ENCODE measurements at regions not wholly inside any gene's neighbourhood (a gene's known extent, or its start where the extent isn't known, plus 50 kb on each side); places are given as distances from the start of the nearest gene placed in this dataset.

DNA sequence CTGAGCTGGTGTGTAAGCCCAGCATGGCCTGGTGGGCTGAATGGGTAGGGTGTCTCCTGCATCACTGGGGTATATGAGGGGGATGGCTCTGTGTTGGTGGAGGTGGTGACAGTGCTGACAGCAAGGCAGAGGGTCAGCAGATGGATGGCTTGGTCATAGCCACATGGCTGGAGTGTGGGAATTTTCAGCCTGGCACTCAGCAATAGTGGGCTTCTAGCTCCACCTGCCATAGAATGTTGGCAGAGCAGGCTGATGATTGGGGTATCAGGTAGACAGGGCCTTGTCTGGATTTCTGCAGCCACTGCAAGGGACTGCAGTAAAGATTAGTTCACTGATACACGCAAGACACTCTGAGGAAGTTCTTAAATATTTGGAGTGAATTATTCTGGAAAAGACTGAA, 137.5 kb upstream of the BACH2 start:
- DNase-seq: no peak

DNA sequence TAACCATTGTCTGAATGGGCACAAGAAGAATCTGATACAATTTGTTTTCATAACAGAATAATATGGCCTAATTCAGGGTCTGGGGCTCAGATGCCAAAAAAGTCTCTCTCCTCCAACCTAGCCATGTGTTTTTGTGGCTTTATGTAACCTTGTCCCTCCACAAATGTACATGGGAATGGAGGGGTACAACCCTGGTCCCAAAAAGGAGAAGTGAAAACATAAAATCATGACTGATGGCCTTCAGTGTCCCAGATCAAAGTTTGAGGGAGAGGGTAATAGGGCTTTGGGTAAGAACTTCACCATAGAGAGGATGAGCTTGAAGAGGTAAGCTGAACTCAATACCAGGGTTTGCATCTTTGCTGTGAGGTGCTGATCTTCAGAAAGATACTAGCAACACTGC, 136.3 kb upstream of the BACH2 start:
- no peak for DNase-seq

DNA sequence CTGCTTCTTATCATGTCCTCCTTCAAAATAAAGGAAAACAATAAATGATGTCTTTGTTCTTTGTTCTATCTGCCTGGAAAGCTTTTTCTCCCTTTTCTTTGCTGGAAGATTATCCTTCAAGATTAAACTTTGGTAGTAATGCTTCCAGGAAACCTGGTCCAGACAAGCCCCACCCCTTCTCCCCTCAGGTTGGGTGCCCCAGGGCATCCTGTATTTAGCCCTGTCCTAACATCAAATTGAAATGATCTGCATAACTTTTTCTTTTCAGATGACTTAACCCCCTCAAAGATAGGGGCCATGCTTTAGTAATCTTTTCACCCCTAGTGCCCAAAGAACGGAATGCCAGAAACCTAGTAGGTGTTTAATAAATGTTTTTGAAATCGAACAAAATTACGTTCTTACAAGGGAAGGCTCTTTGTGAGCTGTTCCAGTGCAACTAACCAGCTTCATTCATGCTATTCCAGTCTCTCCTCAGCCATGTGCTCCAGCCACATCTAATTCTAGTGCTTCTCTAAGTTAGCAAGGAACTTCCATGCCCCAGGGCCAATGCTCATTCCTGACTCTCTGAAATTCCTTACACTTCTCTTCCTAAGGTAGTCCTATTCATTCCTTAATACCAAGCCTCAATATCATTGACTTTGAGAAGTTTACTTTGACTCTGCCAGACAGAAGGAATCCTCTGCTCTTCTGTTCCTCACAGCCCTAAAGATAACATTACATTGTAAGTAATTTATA, 135.6 kb upstream of the BACH2 start:
- no peak for DNase-seq

DNA sequence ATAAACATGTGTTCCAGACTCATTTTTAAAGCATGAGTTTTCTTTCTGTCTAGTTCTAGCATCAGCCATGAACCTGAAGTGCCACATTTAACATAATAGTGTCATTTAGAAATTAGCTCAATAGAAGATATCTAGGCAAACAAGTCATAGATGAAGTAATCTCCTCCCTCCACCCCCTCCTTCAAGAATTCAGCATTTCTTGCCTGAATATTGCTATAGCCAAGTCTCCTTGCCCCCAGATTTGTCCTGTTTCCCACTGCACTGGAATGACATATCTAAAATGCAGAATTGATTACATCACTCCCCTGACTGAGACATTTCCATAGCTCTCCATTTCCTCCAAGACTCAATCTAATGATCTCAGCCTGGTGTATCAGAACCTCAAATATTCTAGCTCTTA, 134.9 kb upstream of the BACH2 start:
- no peak for DNase-seq

DNA sequence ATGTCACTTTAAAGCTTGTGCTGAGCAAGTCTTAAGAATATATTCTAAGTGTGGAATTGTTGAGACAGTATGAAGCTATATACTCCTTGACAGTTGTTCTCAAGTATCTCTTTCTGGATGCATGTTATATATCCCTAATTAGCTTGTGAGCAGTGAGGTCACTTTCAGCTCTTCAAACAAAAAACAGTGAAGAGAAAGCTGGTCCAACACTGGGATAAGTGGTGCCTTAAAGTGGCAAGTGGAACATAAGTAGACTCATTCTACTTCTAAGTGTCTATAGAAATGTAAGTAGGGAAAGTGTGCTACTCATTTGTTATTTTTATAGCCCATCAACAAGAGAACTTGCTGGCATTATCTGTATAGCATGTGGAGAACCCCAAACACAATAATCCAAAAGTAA, 133.1 kb upstream of the BACH2 start:
- DNase-seq: no peak

DNA sequence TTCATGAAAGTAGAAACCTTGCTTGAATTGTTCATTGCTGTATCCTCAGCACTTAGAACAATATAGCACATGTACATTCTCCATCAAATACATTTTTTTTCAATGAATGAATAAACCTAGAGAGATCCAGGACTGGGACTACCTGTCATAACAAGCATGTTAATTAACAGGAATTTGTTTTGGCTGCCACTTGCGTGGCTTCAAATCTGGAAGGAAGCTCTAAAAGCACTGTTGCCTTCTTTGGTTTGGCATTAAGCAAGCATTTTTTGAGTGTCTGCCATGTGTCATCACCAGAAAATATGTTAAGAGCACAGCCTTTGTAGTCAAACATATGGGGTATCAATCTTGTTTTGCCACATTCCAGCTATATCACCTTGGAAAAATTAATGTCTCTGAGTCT, 131.9 kb upstream of the BACH2 start:
- DNase-seq: no peak

DNA sequence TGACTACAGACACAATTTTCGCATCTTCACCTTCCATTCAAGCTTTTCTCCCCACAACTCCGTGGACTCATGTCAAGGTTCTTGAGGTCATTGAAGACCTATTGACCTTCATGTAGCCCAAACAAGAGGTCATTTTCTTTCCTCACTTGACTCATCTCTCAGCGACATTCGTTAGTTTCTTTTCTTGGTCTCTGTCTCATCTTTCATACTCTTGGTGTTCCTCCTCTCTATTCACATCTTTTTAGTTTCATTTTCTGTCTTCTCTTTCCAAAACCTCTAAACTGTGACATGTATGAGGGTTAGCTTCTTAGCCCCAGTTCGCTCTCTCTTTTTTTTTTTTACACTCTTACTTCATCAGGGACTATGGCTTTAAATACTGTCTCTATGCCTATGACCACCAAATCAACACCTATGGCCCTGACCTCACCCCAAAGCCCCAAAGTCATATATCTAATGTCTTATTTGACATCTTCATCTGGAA, 128.6 kb upstream of the BACH2 start:
- no peak for DNase-seq

DNA sequence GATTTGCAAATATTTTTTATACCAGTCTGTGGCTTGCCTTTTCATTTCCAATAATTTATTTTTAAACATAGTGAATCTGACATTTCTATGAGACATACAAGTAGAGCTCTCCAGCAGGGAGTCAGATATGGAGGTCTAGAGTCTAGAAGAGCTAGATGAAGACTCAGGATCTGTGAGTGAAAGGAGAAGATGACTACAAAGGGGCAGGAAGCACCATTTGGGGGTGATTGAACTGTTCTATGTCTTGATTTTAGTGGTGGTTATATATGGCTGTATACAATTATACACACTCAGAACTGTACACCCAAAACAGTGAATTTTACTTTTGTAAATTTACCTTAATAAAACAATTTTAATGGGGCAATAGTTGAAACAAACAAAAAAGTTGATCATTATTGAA, 127.9 kb upstream of the BACH2 start:
- DNase-seq: no peak

DNA sequence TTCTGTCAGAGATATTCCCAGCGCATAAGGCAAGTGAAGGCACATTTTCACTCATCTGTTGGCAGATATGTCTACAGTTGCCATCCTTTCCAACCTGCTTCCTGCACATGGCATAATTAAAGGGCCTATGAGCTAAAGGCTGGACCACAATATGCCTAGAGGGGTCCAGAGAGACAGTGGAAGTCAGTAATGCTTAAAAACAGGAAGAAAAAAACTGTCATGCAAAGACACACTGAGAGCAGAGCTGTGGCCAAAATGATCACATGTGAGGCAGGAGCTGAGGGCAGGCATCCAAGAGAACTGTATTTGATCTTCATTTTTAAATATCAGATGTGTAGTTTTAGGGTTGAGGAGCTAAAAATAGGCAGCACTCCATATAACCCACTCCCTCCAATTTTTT, 125.0 kb upstream of the BACH2 start:
- DNase-seq: no peak

DNA sequence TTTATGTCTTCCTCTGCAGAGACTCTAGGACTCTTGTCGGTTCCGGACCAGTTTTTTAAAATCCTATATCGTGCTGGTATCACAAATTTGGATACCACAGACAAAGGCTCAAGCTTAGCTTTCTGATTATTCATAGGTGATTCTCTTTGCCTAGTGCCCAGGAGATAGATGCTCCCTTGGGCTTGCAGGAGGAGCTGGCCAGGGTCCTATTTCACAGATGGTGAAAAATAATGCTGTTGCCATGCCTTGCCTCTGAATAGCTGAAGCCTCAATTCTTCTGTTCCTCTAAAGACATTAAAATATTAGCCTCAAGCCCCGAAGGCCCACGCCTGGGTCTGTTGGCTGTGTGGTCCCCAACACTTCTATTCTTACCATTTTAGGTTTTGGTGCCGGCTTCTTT, 123.9 kb upstream of the BACH2 start:
- no peak for DNase-seq

DNA sequence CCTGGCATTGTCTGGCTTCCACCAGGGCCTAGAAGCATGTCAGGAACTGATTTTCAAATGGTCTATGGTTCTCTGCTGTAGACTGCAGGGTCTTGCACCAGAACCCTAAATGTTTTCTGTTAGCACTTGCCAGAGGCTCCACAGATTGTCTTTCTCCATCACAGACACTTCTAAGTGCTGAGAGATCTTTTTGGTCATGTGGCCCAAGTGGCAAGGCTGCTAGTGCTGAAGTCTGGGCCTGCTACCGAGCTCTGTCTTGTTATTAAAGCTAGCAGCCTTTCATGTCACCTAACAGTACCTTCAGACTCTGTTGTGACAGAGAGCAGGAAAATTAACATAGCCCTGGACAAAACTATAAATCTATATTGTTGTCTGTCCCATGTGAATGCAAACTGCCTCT, 120.7 kb upstream of the BACH2 start:
- no peak for DNase-seq

DNA sequence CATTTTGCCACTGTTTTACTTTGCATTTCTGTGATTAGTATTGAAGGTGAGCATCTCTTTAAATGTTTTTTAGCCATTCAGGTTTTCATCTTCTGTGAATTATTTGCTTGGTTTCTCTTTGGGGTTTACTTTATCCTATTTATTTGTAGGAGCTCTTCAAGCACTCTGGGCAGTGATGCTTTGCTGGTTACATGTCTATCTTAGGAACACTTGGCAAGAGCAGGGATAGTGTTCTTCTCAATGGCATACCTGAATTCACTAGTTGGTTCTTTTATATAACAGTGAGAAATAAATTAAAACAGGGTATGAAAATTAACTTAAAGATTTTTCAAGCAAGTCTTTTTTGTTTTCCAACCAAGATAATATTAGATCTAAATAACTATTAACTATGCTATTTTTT, 119.7 kb upstream of the BACH2 start:
- no peak for DNase-seq

DNA sequence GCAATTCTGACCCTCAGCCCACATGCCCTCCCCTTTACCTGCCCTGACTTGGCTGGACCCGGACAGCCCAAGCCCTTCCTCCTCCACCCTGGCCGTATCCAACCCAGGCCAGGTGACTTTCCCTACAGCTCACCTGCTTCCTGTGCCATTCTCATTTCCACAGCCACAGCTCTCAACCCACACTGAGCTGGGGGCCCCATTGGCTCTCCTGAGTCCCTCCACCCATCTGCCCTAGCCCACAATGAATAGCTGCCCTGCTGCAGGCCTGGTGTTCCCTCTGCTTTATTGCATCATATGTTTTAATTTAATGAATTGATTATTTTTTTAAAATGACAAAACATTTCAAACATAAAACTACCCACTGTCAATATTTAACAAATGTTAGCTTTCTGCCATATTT, 118.5 kb upstream of the BACH2 start:
- DNase-seq: no peak

DNA sequence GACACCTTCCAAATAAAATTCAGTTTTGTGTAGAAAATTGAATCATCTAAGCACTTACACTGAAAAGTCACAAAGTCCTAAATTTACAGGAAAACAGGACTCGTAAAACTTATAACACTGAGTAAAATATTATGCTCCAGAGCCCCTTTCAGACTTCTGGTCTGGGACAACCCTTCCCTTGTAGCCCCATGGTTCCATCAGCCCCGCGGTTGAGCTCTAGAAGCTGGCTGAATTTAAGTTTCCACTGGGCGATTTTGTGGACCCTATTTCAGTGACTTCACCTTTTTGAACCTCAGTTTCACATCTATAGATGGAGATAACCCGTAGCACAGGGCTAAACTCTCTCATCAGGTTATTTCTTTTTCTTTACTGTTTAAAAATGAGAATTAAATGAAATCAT, 117.7 kb upstream of the BACH2 start:
- DNase-seq: no peak

DNA sequence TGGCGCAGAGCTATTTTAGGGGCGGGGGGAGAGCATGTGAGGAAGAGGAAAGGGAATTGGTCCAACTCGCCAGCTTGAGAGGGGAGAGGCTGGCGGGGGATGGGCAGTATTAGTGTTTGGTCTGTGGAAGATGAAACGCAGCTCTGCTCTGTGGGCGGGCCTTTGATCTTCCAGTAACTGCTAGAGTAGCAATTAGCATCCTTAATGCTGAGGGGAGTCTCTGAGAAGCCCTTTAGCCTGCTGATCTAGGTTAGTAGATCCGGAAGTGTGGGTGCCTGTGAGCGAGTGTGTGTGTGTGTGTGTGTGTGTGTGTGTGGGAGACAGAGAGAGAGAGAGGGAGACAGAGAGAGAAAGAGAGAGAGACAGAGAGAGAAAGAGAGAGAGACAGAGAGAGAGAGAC, 117.2 kb upstream of the BACH2 start:
- DNase-seq: peak; percentile 90

DNA sequence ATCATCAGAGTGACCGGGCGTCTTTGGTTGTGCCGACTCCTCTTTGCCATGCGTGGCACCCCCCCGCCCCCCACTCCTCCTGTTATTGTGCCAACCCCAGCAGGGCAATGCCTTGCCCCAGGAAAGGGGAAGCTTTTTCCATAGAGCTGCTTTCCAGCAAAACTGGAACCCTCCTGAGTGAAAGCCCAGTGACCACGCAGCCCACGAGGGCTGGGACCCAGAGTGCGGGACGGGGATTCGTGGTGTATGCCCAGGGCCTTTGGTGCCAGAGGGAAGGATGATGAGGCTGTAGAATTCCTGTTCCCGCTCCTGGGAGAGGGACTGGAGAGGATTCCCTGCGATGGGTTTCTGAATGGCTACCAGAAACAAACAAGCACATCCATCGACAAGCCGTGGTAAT, 116.8 kb upstream of the BACH2 start:
- DNase-seq: no peak

DNA sequence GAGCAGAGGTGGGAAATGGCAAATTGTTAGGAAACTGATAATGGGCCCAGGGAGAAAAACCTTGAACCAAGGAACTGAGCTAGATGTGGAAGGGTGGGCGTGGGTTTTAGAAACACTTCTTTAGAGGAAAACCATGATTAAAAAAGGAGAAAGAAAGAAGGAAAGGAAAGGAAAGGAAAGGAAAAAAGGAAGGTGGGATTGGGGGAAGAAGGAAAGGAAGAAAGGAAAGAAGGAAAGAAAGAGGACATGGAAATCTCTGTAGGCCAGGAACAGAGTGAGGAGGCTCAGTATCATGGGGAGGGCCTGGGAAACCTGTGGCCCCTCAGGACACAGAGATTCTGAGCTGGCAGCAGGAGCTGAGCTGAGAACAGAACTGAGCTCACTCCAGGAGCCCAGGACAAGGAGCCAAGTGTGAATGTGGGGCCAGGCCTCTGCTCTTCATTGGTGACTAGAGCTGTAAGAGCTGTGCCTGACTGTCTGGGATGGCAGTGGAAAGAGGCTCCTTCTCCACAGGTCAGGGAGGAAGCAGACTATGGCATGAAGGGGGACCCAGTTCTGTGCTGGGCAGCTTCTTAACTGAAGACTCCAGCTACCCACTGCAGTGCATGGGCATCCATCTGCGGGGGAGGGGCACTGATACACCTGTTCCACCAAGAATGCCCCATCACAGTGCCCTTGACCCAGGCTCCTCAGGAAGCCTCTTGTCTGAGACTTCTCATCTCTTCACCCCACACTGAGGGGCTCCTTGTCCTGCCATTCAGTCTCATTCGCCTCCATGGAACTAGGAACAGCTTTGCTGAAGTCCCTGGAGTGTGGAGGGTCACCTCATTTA, 116.1 kb upstream of the BACH2 start:
- no peak for DNase-seq

DNA sequence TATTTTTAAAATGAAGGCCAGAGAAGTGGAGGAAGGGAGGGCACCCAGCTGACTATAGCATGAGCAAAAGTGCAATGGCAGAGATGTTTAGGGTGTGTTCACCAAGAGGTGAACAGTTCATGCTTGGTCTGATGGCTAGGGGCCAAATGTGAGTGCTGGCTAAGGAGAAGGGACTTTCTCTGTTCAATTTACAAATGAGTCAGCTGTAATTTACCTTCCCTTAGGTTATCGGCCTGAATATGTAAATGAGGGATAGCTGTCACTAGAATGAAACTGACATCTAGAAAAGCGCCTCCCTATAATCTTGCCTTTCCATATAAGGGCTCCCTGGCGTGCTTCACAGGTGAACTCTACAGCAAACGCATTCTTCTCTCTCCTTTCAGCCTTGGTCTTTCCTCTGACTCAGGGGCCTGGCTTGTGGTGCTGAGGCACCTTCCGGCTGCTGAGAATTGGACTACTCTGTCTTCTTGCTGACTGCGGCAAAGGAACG, 114.7 kb upstream of the BACH2 start:
- peak; percentile 84 for DNase-seq

DNA sequence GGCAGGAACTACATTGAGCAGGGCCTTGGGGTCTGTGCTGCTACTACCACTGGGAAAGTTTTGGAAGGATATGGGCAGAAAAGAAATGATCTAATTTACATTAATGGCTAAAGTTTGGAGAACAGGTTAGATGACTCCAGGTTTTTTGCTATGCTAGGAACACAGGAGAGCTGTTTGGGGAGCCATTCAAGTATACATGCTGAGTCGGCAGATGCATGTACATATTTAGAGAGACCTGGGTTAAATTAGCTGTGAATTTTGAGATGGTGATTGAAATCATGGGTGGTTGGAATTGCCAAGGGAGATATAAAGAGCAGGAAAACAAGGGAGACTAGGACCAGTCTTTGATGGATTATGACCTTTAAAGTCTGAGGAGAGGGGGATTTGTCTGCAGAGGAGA, 113.1 kb upstream of the BACH2 start:
- DNase-seq: no peak

DNA sequence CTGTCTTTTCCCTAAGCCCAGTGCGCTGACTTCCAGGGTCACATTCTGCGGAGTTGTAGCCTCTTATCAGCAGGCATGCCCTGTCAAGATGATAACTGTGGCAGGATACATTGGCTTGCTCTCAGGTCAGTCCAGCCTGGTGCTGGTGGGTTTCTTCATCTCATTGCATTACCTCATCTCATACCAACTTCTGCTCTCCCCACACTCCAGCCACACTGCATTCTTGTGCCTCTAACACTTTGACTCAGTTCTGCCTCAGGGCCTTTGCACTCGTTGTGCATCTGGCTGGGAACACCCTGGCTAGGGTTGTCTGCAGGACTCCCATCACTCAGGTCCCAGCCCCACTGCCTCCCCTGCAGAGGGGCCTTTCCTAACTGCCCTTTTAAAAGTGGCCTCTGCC, 110.3 kb upstream of the BACH2 start:
- DNase-seq: no peak

DNA sequence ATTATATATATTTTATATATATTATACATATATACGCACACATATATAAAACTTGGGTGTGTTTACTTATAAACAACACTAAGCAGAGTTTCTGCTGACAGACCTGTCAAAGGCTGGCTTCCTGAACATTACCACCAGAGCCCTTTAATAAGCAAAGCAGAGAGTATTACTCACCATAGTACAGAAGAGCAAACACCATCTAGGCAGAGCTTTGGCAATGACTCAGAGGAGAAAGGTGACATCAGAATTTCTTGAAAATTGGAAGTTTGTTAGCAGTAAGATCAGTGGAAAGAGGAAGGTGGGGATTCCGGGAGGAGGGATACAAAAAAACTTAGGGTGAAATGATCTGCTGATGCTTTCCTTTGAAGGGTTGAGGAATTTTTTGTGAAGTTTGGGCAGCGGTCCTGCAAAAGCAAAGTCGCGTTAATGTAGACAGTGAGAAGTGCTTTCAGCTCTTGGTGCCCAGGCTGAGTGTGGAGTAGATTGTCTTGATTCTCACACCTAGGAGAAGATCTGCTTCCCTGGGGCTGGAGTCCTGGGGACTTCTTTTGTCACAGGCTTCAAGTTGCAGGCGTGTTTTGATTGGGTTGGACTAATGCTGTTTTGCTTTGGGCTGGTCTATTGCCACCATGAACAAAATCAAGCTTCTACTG, 109.6 kb upstream of the BACH2 start:
- peak; percentile 36 for DNase-seq

DNA sequence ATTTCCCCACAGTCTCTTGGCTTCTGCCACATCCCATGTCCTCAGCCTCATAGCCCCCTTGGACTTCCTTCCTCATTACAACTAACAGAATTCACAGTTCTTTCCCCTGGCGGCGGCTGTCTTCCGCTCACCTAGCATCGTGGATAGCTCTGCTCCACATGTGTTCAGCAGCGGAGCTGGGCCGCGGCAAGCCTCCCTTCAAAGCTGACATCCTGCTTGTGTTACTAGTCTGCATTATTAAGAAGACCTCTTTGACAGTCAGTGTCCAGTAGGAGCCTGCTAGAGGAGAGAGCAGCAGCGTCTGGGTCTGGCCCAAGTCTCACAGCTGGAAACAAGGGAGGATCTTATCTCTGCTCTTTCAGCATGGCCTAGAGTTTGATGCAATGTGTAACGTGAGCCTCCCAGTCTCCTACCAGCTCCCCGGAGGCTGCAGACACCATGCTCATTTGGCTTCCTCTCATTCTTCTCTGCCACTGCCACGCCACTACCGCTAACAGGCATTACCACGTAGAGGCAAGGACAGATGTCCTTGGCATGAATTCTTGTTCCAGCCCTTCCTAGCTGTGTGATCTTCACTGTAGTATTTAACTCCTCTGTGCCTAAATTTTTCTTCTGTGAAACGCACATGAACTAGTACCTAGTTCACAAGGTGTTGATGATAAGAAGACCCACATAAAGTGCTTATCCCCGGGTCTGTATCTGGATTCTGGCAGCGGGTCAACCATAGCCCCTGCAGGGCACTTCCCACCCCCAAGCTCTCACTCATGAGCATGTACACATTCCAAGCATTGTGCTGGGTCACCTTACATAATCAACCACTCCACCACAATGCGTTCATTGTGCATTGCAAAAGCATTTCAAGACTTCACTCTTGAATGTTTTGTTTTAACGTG, 107.1 kb upstream of the BACH2 start:
- DNase-seq: no peak

DNA sequence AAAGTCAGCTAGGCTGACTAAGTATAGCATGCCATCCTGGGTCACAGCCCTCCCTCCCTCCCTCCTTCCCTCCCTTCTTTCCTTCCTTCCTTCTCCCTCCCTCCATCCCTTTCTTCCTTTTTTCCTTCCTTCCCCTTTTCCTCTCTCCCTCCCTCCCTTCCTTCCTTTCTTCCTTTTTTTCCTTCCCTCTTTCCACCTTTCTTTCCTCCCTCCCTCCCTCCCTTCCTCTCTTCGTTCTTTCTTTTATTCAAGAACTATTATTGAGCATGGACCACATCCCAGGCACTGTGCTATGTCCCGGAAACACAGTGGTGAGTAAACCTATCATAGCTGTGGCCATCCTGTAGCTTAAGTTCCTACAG, 106.2 kb upstream of the BACH2 start:
- DNase-seq: no peak

Measured in stimulated activated CD4-positive, alpha-beta T cell treated with anti-CD3 and anti-CD28 coated beads, Interleukin-15, amount 100 ng/mL, for 24 hours (primary cell).